Smooth muscle cell (in vitro differentiated cells): ENCODE measurements at regions not wholly inside any gene's neighbourhood (a gene's known extent, or its start where the extent isn't known, plus 50 kb on each side); places are given as distances from the start of the nearest gene placed in this dataset.

Source experiments
- DNase-seq: peaks from one replicate; lab custom pipeline; 2025; ENCODE audit not compliant: unreplicated experiment; lab: John Stamatoyannopoulos, UW
- H2AFZ ChIP-seq: fragments of 200-600 bp; sonication (generic); 2 replicates; pipeline ENCODE4 v1.6.0; 2016; ENCODE audit warnings: antibody characterized with exemption, low read depth, mild to moderate bottlenecking
- H3F3A ChIP-seq: fragments of 200-600 bp; sonication (generic); 2 replicates; pipeline ENCODE4 v1.6.0; 2017; ENCODE audit warnings: antibody characterized with exemption, low read depth
- H3K27ac ChIP-seq: fragments of 200-600 bp; sonication (generic); 2 replicates; pipeline ENCODE4 v1.5.1; 2016; ENCODE audit warnings: low read depth, mild to moderate bottlenecking
- H3K27me3 ChIP-seq: fragments of 200-600 bp; sonication (generic); 2 replicates; pipeline ENCODE4 v1.6.1; 2016; ENCODE audit warnings: low read depth, mild to moderate bottlenecking
- H3K36me3 ChIP-seq: fragments of 200-600 bp; sonication (generic); 2 replicates; pipeline ENCODE4 v1.5.1; 2016; ENCODE audit warnings: low read depth
- H3K4me1 ChIP-seq: fragments of 200-600 bp; sonication (generic); 2 replicates; pipeline ENCODE4 v1.5.1; 2016; ENCODE audit warnings: low read depth
- H3K4me2 ChIP-seq: fragments of 200-600 bp; sonication (generic); 2 replicates; pipeline ENCODE4 v1.6.0; 2016; ENCODE audit warnings: mild to moderate bottlenecking
- H3K4me3 ChIP-seq: fragments of 200-600 bp; sonication (generic); 2 replicates; pipeline ENCODE4 v1.5.1; 2016; ENCODE audit warnings: mild to moderate bottlenecking
- H3K79me2 ChIP-seq: fragments of 200-600 bp; sonication (generic); 2 replicates; pipeline ENCODE4 v1.6.0; 2016; ENCODE audit warnings: low read depth, mild to moderate bottlenecking
- H3K9ac ChIP-seq: fragments of 200-600 bp; sonication (generic); 2 replicates; pipeline ENCODE4 v1.6.0; 2016; ENCODE audit warnings: low read depth
- H3K9me3 ChIP-seq: fragments of 200-600 bp; sonication (generic); replicated peaks from 2 replicates; pipeline ENCODE4 v1.5.1; 2016; ENCODE audit warnings: low read depth
- H4K20me1 ChIP-seq: fragments of 200-600 bp; sonication (generic); 2 replicates; pipeline ENCODE4 v1.6.0; 2016; ENCODE audit warnings: low read depth
- CTCF ChIP-seq: fragments of 200-600 bp; sonication (generic); IDR thresholded peaks from 2 replicates; pipeline ENCODE4 v1.5.1; 2017; ENCODE audit warnings: borderline replicate concordance, mild to moderate bottlenecking, antibody characterized with exemption; ENCODE audit not compliant: insufficient read depth, poor library complexity, severe bottlenecking
- WGBS: methylation state at CpG from one replicate; pipeline ENCODE4 v1.1.7; 2016; ENCODE audit warnings: low lambda C conversion rate; 5-methylcytosine and 5-hydroxymethylcytosine counted together

- Histone ChIP-seq H3K4me1 (no peaks in the 10 kb centered on the region), H3K4me2 (no peak overlapping the region), H3K27ac (no peak overlapping the region), H3F3A (no peaks in the 10 kb centered on the region), H3K79me2 (no peaks in the 10 kb centered on the region), H4K20me1 (no peaks in the 10 kb centered on the region), H3K9me3 (no peaks in the 10 kb centered on the region), H2AFZ (no peak overlapping the region), H3K4me3 (no peak overlapping the region), H3K27me3 (no peaks in the 10 kb centered on the region), H3K9ac (no peak overlapping the region), H3K36me3 (no peaks in the 10 kb centered on the region)
- no peak for TF ChIP-seq CTCF
- no peak for DNase-seq
Measured at GRCh38 chr3:189507856-189508255, 123.3 kb upstream of the TP63 start.

GRCh38 chr3:189508784-189509501 is 122.2 kb upstream of the TP63 start:
- Histone ChIP-seq H4K20me1 (no peaks in the 10 kb centered on the region), H3K9ac (no peak overlapping the region), H3K79me2 (no peaks in the 10 kb centered on the region), H3K27ac (no peak overlapping the region), H3K4me1 (no peaks in the 10 kb centered on the region), H3K9me3 (no peaks in the 10 kb centered on the region), H3K4me2 (no peak overlapping the region), H3K27me3 (no peaks in the 10 kb centered on the region), H2AFZ (no peak overlapping the region), H3K4me3 (no peak overlapping the region), H3K36me3 (no peaks in the 10 kb centered on the region), H3F3A (no peaks in the 10 kb centered on the region)
- WGBS: 76% methylated on average over 3 of the region's 3 CpGs
- no peak for TF ChIP-seq CTCF
- DNase-seq: no peak

- TF ChIP-seq CTCF: no peak
- no peak for DNase-seq
- Histone ChIP-seq H3K4me2 (no peak overlapping the region), H3F3A (no peaks in the 10 kb centered on the region), H3K4me1 (no peaks in the 10 kb centered on the region), H3K79me2 (no peaks in the 10 kb centered on the region), H3K27ac (no peak overlapping the region), H3K27me3 (no peaks in the 10 kb centered on the region), H2AFZ (no peak overlapping the region), H3K9me3 (no peaks in the 10 kb centered on the region), H3K9ac (no peak overlapping the region), H3K36me3 (no peaks in the 10 kb centered on the region), H3K4me3 (no peak overlapping the region), H4K20me1 (no peaks in the 10 kb centered on the region)
- 58% methylated on average over 1 of the region's 1 CpG for WGBS
Measured at GRCh38 chr3:189512039-189512438, 119.2 kb upstream of the TP63 start.

- Histone ChIP-seq H3K27ac (no peak overlapping the region), H3K79me2 (no peaks in the 10 kb centered on the region), H2AFZ (no peak overlapping the region), H3K4me2 (no peak overlapping the region), H3K36me3 (no peaks in the 10 kb centered on the region), H3K9me3 (no peaks in the 10 kb centered on the region), H4K20me1 (no peaks in the 10 kb centered on the region), H3K27me3 (no peaks in the 10 kb centered on the region), H3K9ac (no peak overlapping the region), H3K4me3 (no peak overlapping the region), H3F3A (no peaks in the 10 kb centered on the region), H3K4me1 (no peaks in the 10 kb centered on the region)
- no peak for DNase-seq
- no peak for TF ChIP-seq CTCF
Measured at GRCh38 chr3:189512821-189513220, 118.4 kb upstream of the TP63 start.
